DMS 273 (cell line): ENCODE measurements at regions not wholly inside any gene's neighbourhood (a gene's known extent, or its start where the extent isn't known, plus 50 kb on each side); places are given as distances from the start of the nearest gene placed in this dataset.

Experiments used
- DNase-seq: peaks from one replicate; lab custom pipeline; 2025; ENCODE audit not compliant: unreplicated experiment; lab: John Stamatoyannopoulos, UW

DNA sequence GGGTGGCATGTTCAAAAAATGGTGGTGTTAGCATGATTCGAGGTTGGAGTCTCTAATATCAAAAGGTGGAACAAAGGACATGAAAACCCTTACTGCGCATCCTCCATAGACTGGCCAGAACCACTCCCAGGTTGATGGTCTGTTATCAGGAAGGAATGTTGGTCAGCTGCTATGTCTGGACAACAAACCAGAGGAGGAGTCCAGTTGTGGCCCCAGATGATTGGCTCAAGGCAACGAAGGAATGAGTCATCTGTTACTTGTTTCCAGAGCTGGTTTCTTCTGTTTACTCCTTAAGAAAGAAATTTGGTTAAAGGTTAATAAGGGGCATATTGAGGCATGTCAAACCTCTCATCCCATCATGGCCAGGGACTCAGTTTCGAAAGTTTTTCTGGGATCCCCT, 56.8 kb upstream of the GRIA4 start:
- no peak for DNase-seq

DNA sequence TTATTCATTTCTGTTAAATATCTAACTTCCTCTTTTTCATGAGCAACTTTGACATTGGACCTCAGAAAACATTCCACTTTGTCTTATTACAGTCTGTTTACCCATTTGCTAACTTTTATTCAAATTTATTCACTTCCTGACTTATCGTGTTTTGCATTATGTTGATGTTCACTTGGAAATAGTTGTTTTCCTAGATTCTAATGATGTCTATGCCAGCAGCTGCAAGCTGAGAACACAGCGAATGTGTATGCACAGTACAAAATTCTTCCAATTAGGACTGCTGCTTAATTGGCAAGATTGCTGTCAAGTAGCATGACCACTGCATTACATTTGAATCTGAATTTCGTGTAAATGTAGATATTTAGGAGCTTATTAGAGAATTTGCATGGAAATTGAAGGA, 61.5 kb upstream of the GRIA4 start:
- no peak for DNase-seq

DNA sequence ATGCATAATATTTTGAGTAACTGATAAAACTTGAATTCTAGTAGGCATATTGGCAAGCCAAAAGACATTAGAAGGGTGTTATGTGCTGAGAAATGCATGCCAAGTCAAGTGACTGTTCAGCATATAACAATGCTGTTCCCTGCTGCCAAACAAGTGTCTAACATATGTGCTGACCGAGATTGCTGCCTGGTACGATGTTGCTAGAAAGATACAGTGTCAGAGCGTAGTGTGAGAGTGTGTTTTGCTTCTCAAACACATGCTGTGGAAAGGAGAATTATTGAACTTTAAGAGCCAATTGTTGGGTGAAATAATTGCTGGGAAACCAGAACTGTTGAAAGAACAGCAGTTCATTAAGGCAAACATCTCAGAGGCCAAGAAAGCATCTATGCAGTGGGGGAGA, 71.3 kb upstream of the GRIA4 start:
- no peak for DNase-seq

DNA sequence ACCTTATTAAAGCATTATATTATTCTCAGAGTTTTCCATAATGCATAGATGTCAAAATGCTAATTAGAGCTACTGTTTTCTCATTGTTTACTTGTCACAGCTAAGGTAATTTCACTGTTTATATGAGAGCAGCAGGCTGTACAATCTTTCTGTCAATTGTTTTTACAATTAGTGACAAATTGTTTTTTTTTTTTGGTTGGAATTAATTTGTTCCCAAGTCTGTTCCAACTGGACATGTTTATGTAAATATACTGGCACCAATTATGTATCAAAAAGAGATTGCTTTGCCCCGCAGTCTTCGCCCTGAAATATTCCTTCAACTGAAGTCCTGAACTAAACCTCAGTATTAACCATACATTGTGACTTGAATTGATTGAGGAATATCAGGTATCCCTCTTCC, 72.3 kb upstream of the GRIA4 start:
- no peak for DNase-seq

DNA sequence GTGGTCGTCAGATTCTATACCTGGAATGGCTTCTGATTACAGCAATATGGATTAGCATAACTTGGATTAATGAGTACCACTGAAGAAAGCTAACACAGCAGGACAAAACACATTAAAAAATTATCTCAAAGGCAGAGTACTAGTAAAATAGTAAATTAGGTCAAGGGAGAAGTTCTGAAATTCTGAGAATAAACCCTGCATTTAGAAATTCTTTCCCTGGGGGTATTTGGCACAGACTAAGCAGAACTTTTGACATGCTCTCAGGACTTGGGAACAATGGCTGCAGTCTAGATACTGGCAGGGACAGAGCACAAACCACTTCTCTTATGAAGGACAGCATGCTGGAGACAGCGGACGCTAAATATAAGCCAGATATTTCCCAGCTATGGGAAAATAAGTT, 85.6 kb upstream of the GRIA4 start:
- no peak for DNase-seq

DNA sequence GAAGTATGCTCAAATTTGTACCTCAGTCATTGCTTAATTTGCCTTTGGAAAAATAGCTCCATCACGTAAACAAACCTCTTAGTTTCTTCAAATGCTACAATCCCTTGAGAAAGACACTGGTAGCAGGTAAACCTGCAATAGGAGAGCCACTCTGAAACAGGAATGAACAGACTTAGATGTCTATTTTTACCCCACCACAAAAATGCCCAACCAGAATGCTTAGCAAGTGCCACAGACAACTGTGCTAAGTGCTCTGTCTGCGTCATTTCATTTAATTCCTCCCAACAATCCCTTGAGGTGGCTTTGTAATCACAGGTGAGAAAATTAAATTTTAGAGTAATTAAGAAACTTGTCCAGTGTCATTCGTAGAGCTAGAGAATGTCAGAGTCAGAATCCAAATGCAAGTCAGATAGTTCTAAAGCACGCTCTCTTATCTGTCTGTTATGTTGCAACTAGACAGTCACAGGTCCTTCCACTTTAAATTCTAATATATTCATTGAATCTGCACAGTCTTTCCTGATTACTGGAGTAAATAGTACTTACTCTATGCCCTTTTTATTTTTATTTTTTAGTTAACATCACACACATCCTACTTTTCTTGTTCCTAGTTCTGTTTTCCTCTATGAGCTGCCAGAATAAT, 89.0 kb upstream of the GRIA4 start:
- no peak for DNase-seq

DNA sequence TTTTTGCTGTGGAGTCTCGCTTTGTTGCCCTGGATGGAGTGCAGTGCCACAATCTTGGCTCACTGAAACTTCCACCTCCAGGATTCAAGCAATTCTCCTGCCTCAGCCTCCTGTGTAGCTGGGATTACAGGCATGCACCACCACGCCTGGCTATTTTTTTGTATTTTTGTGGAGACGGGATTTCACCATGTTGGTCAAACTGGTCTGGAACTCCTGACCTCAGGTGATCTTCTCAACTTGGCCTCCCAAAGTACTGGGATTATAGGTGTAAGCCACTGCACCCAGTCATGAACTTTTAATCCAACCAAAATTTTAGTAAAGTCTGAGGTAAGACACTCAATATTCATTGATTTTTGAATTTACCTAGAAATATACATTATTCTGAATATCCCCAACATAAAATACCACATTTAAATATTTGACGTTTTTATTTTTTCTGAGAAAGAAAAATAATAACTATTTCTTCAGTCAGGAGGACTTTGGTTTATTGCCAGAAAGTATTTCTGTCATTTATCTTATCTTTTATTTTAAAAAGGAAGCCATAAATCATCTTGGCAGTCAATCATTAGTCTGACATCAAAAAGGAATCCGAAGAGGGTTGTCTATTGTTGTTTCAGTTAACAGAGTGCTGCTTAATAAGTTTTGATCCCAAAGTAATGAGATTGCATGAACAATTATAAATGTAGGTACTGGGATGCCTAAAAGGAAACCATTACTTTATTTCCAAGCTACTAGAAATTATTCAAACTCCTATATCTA, 102.2 kb upstream of the GRIA4 start:
- DNase-seq = no peak

DNA sequence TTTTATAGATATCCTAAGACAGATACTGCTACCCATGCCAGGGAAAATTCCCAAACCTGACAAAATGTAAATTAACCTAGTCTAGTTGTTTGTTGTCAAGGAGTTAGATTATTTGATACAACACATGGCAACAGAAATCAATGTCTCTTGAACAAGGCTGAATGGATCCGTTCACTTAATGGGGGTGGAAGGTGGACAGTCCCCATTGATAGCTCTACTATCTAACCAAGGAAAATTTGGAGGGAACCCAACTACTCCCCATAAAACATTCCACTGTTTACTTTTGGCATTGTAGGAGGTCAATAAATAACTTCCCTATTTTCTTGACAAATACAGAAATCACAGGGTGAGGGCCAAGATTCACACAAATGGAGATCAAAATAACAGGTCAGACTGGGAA, 117.9 kb upstream of the GRIA4 start:
- DNase-seq = no peak

DNA sequence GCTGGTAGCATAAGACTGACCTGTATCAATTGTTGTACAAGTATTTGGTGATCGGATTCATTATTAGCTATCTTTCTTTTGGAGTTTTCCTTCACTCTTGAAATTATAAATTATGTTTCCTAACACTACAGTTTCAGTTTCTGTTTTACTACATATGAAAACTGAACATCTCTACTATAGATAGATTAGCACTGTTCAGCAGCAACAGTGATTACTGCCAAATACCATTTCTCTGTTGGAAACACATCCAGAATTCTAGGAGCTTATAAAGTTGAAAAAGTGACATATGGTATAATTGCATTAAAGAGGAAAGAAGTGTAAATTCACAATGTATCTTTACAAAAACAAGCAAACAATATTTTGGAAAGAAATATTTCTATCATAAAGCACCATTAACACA, 118.5 kb upstream of the GRIA4 start:
- DNase-seq = no peak

DNA sequence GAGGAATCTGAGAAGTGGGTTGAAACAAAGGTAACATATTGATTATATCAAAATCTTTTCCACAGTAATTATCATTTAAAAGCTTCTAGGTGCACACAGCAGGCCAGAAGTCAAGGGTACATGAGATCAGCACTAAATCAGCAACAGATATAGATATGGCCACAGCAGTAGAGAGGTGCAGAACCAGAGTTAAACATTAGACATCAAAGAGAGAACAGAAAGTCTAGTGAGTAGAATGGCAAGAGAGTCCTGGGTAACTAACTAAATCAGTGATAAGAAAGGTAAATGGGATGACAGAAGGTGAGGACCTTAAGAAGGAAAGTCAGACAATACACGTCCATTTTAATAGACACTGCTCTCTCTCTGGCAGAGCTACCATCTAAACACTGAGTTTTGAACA, 119.5 kb upstream of the GRIA4 start:
- DNase-seq = no peak

DNA sequence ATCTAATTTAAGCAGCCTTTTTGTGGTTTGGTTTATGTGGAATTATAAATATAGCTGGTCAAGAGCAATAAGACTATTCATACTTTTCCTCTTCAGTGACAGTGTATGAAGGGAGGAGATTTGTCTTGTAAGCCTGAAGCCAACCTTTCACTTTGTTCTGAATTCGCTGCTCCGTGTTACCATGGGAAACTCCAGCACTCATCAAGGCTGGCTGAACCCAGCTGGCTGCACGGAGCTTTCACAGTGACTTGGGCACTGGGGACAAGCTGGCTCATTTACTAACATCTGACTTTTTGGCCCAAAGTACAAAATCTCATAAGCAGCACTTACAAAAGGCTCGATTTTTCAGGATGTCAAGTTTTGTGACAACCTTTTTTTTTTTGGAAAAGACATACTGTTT, 120.4 kb upstream of the GRIA4 start:
- DNase-seq = peak; percentile 1

DNA sequence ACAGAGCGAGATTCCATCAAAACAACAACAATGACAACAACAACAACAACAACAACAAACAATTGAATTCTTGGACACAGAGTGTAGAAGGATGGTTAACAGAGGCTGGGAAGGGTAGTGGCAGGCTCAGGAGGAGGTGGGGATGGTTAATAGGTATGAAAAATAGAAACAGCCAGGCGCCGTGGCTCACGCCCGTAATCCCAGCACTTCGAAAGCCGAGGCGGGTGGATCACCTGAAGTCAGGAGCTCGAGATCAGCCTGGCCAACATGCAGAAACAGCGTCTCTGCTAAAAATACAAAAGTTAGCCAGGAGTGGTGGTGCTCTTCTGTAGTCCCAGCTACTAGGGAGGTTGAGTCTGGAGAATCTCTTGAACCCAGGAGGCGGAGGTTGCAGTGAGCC, 122.9 kb upstream of the GRIA4 start:
- DNase-seq = no peak

DNA sequence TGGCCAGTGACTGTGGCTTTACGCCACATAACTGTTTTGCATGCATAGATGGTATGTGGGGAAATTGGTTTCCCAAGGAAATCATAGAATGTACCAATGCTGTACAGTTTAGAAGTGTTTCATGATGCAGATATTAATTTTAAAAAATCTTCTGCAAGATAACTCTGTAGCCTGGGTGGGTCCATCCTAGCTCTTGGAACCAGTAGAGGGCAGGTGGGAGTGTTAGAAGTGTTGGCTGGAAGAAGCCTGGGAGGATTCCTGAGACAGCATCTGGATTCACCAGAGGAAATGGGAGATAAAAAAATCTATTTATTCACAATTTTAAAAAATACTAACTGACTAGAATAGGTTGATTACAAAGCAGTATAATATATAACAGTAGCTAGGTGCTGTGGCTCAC, 139.9 kb upstream of the GRIA4 start:
- no peak for DNase-seq

DNA sequence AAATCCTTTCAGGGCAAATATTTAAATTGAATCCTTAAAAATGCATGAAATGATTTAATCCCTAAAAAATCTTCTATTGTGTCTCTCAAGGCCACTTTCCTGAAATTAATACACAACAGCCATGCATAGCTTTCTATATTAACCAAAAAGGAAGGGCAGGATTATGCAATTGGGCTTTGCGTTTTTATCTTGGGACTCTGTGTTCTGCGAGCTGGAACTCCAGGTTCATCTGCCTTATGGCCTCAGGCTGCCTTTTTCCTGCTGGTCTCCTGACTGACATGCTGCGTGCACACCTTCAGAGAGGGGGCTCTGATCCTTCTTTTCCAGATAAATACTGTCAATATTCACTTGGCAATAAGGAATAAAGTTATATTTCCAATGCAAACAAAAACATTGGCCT, 141.7 kb upstream of the GRIA4 start:
- no peak for DNase-seq

DNA sequence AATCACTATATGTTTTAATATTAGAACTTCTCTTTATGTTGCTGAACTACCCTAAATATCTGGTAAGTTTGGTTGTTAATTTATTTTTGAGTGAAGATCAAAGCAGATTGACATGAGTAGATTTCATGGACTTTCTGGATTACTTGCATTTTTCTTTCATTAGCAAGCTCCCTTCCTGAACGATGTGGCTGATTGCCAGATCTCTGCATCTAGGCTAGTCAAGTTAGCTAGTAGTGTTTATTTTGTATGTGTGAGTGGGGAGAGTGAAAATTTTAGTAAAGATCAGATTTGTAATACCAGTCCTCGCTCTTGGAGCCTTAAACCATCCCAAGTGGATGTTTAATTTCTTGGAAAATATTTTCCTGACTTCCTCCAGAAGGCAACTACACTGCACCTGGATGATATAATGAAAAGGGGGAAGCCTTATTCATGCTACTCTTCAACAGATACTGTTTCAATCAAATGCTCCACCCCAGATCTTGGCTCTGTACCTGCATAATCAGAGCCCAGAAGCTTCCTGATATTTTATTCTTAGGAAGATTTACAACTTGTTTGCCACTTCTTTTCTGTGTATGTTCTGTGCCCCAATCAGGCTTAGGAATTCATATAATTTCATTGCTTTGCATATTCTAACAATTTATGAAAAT, 143.2 kb upstream of the GRIA4 start:
- DNase-seq = peak; percentile 7

DNA sequence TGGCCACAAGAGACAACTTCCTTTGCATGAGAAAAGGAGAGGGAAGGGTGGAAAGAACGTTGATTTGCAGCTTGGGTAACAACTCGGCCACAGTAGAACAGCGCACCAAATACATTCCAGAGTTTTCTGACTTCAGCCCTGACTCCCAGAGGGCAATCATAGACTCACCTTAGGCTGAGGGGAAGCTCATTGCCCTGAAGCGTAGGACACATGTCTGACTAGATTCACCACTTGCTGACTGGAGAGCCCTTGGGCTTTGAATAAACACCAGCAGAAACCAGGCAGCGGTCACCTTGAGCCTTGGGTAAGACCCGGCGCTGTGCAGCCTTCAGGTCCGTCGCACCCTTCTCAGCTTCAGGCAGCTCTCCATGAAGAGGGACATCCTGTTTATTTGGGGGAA, 151.8 kb upstream of the GRIA4 start:
- no peak for DNase-seq

DNA sequence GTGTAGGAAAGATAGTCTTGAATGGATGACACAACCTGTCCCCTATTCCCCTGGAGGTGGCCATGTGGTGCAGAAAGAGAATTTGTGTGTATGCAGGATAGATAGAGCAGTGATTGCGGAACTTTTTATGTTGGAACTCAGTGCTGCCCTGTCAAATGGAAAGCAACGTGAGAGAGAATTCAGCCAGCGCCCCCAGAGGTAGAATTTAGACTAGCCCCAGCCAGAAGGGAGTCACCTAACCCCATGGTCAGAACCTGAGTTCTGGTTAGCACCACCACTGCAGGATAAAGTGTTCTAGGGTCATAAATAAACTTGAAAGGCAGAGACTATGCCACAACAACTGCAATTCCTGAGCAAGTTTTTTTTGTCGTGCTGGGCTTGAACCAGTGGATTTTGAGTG, 152.9 kb upstream of the GRIA4 start:
- no peak for DNase-seq

DNA sequence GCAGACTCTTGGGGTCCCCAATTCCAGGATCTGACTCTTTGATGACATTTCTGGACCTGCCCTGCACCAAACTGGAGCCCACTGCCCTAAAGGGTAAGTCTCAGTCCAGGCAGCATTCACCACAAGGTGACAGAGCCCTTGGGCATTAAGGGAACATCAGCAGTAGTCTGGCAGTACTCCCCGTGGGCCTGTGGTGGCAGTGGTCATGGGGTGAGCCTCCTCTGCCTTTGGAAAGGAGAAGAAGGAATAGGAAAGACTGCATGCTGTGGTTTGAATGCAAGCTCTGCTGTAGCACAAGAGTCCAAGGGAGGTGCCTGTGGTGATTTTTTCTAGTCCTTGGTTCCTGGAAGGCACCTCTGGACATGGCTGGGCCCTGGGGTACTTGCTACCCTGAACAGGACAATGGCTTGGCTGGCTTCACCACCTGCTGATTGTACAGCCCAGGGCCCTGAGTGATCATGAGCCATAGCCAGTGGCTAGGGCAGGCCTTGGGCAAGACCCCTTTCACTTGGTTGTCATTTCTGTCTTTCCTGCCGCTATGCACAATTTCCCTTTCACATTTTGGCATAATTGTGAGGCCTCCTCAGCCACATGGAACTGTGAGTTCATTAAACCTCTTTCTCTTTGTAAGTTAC, 160.7 kb upstream of the GRIA4 start:
- DNase-seq = no peak

DNA sequence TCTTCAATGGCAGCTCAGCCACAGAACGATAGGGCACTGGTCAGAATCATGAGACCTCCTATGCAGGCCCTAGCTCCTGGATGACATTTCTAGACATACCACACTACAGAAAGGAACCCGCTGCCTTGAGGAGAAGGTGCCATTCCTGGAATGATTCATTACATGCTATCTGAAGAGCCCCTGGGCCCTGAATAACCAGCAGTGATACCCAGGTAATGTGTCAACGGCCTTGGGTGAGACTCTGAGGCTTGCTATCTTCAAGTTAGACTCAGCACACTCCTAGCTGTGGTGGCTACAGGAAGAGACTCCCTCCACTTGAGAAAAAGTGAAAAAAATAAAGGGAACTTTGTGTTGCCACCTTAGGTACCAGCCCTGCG, 161.2 kb upstream of the GRIA4 start:
- DNase-seq = no peak

DNA sequence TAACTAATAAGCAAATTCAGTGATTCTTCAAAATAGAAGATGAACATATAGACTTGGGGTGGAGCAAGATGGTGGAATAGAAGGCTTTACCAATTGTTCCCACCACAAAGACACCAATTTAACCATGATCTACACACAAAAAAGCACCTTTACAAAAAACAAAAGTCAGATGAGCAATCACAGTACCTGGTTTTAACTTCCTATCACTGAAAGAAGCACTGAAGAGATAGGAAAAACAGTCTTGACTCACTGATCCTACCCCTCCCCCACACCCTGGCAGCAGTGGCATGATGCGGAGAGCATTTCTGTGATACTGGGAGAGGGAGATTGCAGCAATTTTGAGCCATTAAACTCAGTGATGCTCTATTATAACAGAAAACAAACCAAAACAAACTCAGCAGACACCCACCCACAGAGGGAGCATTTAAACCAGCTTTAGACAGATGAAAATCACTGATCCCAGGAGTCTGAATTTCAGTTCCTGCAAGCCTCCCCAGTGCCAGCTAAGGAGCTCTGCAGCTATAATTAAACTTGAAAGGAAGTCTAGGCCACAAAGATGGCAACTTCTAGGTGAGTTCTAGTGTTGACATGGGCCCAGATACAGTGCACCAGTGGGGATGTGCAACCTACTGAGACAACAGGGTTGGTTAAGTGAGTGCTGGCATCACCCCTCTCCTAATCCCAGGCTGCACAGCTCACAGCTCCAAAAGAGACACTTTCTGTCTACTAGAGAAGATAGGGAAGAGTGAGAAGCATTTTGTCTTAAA, 161.8 kb upstream of the GRIA4 start:
- DNase-seq = no peak

DNA sequence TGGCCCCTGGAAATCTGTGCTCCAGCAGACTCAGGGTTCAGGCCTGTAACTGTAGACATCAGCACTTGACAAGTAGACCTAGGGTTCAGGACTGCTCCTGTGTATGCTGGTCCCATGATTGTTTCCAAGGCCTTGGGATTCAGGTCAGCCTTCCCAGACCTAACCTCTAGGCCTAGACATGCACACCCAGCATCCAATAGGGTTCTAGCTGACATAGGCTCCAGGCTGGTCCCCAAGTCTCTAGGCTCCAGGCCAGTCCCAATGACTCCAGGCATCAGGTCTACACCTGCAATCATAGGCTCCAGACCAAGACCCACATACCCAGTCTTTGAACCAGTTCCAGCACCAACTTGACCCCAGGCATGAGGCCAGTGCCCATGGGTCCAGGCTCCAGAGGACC, 166.2 kb upstream of the GRIA4 start:
- no peak for DNase-seq
